H9 (cell line): ENCODE measurements at regions not wholly inside any gene's neighbourhood (a gene's known extent, or its start where the extent isn't known, plus 50 kb on each side); places are given as distances from the start of the nearest gene placed in this dataset.

Experiments
- DNase-seq: peaks from one replicate; pipeline ENCODE4 v3.0.0-alpha.2; 2017
- H2AFZ ChIP-seq: one replicate; pipeline ENCODE4 v1.6.1; 2013; ENCODE audit warnings: mild to moderate bottlenecking, low read length, control low read depth, moderate library complexity
- H2AK5ac ChIP-seq: 2 replicates; pipeline ENCODE4 v1.6.1; 2013; ENCODE audit warnings: low read length, control low read depth, mixed read lengths; ENCODE audit not compliant: insufficient read length
- H2BK120ac ChIP-seq: one replicate; pipeline ENCODE4 v1.6.1; 2013; ENCODE audit warnings: low read depth, mild to moderate bottlenecking, low read length, control low read depth, inconsistent platforms; ENCODE audit not compliant: poor library complexity, severe bottlenecking
- H2BK12ac ChIP-seq: 2 replicates; pipeline ENCODE4 v1.6.1; 2013; ENCODE audit warnings: low read length, control low read depth, mixed read lengths, low read depth; ENCODE audit not compliant: insufficient read length
- H2BK15ac ChIP-seq: 2 replicates; pipeline ENCODE4 v1.6.1; 2013; ENCODE audit warnings: low read depth, low read length, control low read depth
- H2BK20ac ChIP-seq: one replicate; pipeline ENCODE4 v1.6.1; 2013; ENCODE audit warnings: low read depth, mild to moderate bottlenecking, low read length, control low read depth, inconsistent platforms; ENCODE audit not compliant: poor library complexity, severe bottlenecking
- H2BK5ac ChIP-seq: 2 replicates; pipeline ENCODE4 v1.6.1; 2013; ENCODE audit warnings: low read length, control low read depth, mixed read lengths; ENCODE audit not compliant: insufficient read length
- H3K14ac ChIP-seq: 2 replicates; pipeline ENCODE4 v1.6.1; 2013; ENCODE audit warnings: low read length, control low read depth; ENCODE audit not compliant: insufficient read depth
- H3K18ac ChIP-seq: 2 replicates; pipeline ENCODE4 v1.6.1; 2013; ENCODE audit warnings: low read depth, mild to moderate bottlenecking, mixed read lengths, low read length, control low read depth; ENCODE audit not compliant: insufficient read length
- H3K23ac ChIP-seq: 2 replicates; pipeline ENCODE4 v1.6.1; 2013; ENCODE audit warnings: low read length, control low read depth, mixed read lengths, low read depth; ENCODE audit not compliant: insufficient read length
- H3K23me2 ChIP-seq: 2 replicates; pipeline ENCODE4 v1.6.1; 2013; ENCODE audit warnings: low read depth, mild to moderate bottlenecking, mixed read lengths, low read length, control low read depth; ENCODE audit not compliant: insufficient read length, poor library complexity, severe bottlenecking
- H3K27ac ChIP-seq: 2 replicates; pipeline ENCODE4 v1.5.1; 2013; ENCODE audit warnings: low read length, control low read depth, mixed read lengths, low read depth; ENCODE audit not compliant: insufficient read length
- H3K27me3 ChIP-seq: 2 replicates; pipeline ENCODE4 v1.6.1; 2013; ENCODE audit warnings: low read length, control low read depth, inconsistent platforms; ENCODE audit not compliant: insufficient read depth
- H3K4ac ChIP-seq: 2 replicates; pipeline ENCODE4 v1.6.1; 2013; ENCODE audit warnings: low read depth, mild to moderate bottlenecking, control low read depth, inconsistent platforms, low read length, moderate library complexity
- H3K4me1 ChIP-seq: 2 replicates; pipeline ENCODE4 v1.6.1; 2013; ENCODE audit warnings: low read length, control low read depth, inconsistent platforms; ENCODE audit not compliant: insufficient read depth
- H3K4me2 ChIP-seq: 2 replicates; pipeline ENCODE4 v1.6.1; 2013; ENCODE audit warnings: low read length, control low read depth, mixed read lengths; ENCODE audit not compliant: insufficient read length, insufficient read depth
- H3K56ac ChIP-seq: 2 replicates; pipeline ENCODE4 v1.6.1; 2013; ENCODE audit warnings: low read depth, mild to moderate bottlenecking, mixed read lengths, low read length, control low read depth; ENCODE audit not compliant: insufficient read length
- H3K79me1 ChIP-seq: 2 replicates; pipeline ENCODE4 v1.6.1; 2013; ENCODE audit warnings: low read depth, mild to moderate bottlenecking, moderate library complexity, low read length, control low read depth, inconsistent platforms; ENCODE audit not compliant: insufficient read depth, poor library complexity, severe bottlenecking
- H3K79me2 ChIP-seq: 2 replicates; pipeline ENCODE4 v1.6.1; 2013; ENCODE audit warnings: low read length, control low read depth, inconsistent platforms; ENCODE audit not compliant: insufficient read depth
- H3K9ac ChIP-seq: 2 replicates; pipeline ENCODE4 v1.6.1; 2013; ENCODE audit warnings: low read length, control low read depth, mixed read lengths; ENCODE audit not compliant: insufficient read length; ENCODE audit errors: extremely low read depth
- H3K9me3 ChIP-seq: one replicate; pipeline ENCODE4 v1.6.1; 2013; ENCODE audit warnings: low read depth, low read length, inconsistent platforms; ENCODE audit not compliant: control insufficient read depth
- H3T11ph ChIP-seq: one replicate; pipeline ENCODE4 v1.6.1; 2013; ENCODE audit warnings: mild to moderate bottlenecking, low read length, control low read depth, inconsistent platforms
- H4K20me1 ChIP-seq: one replicate; pipeline ENCODE4 v1.6.1; 2013; ENCODE audit not compliant: control insufficient read depth, insufficient read length, insufficient read depth
- H4K5ac ChIP-seq: 2 replicates; pipeline ENCODE4 v1.6.1; 2013; ENCODE audit warnings: low read depth, mild to moderate bottlenecking, mixed read lengths, low read length, control low read depth; ENCODE audit not compliant: insufficient read length
- H4K8ac ChIP-seq: replicated peaks from 2 replicates; pipeline ENCODE4 v1.6.1; 2013; ENCODE audit warnings: low read length, control low read depth, mixed read lengths, low read depth; ENCODE audit not compliant: insufficient read length
- H4K91ac ChIP-seq: 2 replicates; pipeline ENCODE4 v1.6.1; 2013; ENCODE audit warnings: low read depth, mild to moderate bottlenecking, moderate library complexity, mixed read lengths, low read length, control low read depth; ENCODE audit not compliant: insufficient read length
- H3K27ac Mint-ChIP-seq, 3 experiments: 2 replicates in 2 of 3; 3 replicates in 1 of 3; pipeline ENCODE4 v1.8.0; 2020 to 2021; ENCODE audit warnings: mixed read lengths in 3 of 3, mild to moderate bottlenecking in 1 of 3, moderate library complexity in 1 of 3
- H3K27me3 Mint-ChIP-seq: 2 replicates; pipeline ENCODE4 v1.8.0; 2021; ENCODE audit warnings: low read depth, mild to moderate bottlenecking, moderate library complexity, mixed read lengths
- H3K36me3 Mint-ChIP-seq, 3 experiments: 2 replicates in 2 of 3; 3 replicates in 1 of 3; pipeline ENCODE4 v1.8.0; 2020 to 2021; ENCODE audit warnings: low read depth in 3 of 3, mixed read lengths in 3 of 3; ENCODE audit not compliant: insufficient read depth in 1 of 3
- H3K4me1 Mint-ChIP-seq, 2 experiments: 2 replicates each; pipeline ENCODE4 v1.8.0; 2020; ENCODE audit warnings: mixed read lengths in 2 of 2
- H3K4me3 Mint-ChIP-seq, 2 experiments: 2 replicates in 1 of 2; 3 replicates in 1 of 2; pipeline ENCODE4 v1.8.0; 2020 to 2021; ENCODE audit warnings: mild to moderate bottlenecking in 2 of 2, mixed read lengths in 2 of 2, moderate library complexity in 1 of 2
- H3K9me3 Mint-ChIP-seq, 2 experiments: 2 replicates in 1 of 2; 3 replicates in 1 of 2; pipeline ENCODE4 v1.8.0; 2020; ENCODE audit warnings: mild to moderate bottlenecking in 2 of 2, mixed read lengths in 2 of 2, moderate library complexity in 1 of 2
- WGBS: extraction: QIAGEN DNeasy Blood & Tissue Kit; methylation state at CpG from one replicate; pipeline ENCODE4 v1.1.7; 2013; ENCODE audit warnings: missing lambda C conversion rate, low lambda C conversion rate, mixed read lengths; ENCODE audit not compliant: insufficient read length; ENCODE audit errors: extremely low coverage; 5-methylcytosine and 5-hydroxymethylcytosine counted together
- TF ChIP-seq, protein P1 (sequence below): fragments of 200-600 bp; sonication (generic); conservative IDR thresholded peaks from 3 replicates; pipeline ENCODE4 v1.8.0; 2021; ENCODE audit warnings: antibody characterized with exemption, mild to moderate bottlenecking

DNA sequence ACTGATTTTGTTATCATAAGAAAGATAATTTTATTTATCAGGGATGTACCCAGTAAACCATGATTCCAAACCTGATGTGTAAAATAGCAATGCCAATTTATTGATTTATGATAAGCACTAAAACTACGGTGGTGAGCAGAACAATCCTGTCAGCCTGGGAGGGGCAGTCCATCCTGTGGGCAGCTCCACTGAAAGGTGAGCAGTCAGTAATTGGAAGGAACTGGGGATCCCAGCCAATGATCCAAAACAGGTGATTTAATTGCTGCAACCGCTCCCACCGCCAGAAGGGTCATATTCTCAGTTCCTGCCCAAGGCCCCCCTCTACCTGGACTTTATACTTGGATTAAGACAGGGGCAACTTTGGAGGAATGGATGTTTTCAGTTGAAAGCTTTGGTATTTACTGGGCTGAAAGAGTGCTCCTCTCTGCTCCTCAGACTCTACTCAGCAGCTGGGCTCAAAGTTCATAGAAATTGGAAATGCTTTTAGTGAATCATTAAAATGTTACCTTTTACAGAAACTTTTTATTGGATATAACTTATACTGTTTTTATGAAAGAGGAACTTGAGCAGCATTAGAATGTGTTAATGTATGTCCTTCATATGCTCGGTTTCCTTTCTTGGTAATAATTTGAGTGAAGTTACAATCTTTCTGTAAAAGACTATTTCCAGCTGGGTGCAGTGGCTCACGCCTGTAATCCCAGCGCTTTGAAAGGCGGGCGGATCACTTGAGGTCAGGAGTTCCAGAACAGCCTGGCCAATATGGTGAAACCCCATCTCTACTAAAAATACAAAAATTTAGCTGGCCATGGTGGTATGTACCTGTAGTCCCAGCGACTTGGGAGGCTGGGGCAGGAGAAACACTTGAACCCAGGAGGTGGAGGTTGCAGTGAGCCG is 198.6 kb upstream of the IL12A start:
- H2BK20ac ChIP-seq = no peak overlapping the region

More for the DNA sequence above, 198.6 kb upstream of the IL12A start:
- H3K27me3 Mint-ChIP-seq = no peaks in the 10 kb centered on the region; the same call in 1 of the 2 replicates
- Histone ChIP-seq H4K8ac (no peak overlapping the region), H3K27me3 (no peaks in the 10 kb centered on the region), H3K4ac (no peak overlapping the region), H2BK5ac (no peak overlapping the region), H3K4me2 (no peak overlapping the region), H3T11ph (no peak overlapping the region), H4K91ac (no peak overlapping the region), H4K5ac (no peak overlapping the region), H3K27ac (no peak overlapping the region), H2BK15ac (no peak overlapping the region), H3K23ac (no peak overlapping the region), H3K14ac (no peak overlapping the region), H3K56ac (no peak overlapping the region), H2AFZ (no peak overlapping the region), H3K4me1 (no peaks in the 10 kb centered on the region), H3K9me3 (no peaks in the 10 kb centered on the region), H2BK120ac (no peak overlapping the region), H3K9ac (no peak overlapping the region), H3K79me2 (no peaks in the 10 kb centered on the region), H3K79me1 (no peaks in the 10 kb centered on the region), H2BK12ac (no peak overlapping the region), H3K23me2 (no peaks in the 10 kb centered on the region), H2AK5ac (no peak overlapping the region), H3K18ac (no peak overlapping the region), H4K20me1 (no peaks in the 10 kb centered on the region)
- no CpG with 5 or more reads among the region's 10 CpGs for WGBS
- TF ChIP-seq, protein P1, sequence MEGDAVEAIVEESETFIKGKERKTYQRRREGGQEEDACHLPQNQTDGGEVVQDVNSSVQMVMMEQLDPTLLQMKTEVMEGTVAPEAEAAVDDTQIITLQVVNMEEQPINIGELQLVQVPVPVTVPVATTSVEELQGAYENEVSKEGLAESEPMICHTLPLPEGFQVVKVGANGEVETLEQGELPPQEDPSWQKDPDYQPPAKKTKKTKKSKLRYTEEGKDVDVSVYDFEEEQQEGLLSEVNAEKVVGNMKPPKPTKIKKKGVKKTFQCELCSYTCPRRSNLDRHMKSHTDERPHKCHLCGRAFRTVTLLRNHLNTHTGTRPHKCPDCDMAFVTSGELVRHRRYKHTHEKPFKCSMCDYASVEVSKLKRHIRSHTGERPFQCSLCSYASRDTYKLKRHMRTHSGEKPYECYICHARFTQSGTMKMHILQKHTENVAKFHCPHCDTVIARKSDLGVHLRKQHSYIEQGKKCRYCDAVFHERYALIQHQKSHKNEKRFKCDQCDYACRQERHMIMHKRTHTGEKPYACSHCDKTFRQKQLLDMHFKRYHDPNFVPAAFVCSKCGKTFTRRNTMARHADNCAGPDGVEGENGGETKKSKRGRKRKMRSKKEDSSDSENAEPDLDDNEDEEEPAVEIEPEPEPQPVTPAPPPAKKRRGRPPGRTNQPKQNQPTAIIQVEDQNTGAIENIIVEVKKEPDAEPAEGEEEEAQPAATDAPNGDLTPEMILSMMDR = no peak
- H3K36me3 Mint-ChIP-seq = no peaks in the 10 kb centered on the region
- H3K27ac Mint-ChIP-seq = no peak overlapping the region
- no peaks in the 10 kb centered on the region for H3K9me3 Mint-ChIP-seq
- DNase-seq = no peak
- no peak overlapping the region for H3K4me3 Mint-ChIP-seq
- peaks cover 34 to 40% of the 10 kb centered on the region in 2 experiments for H3K4me1 Mint-ChIP-seq
